LNCaP clone FGC (cell line): ENCODE measurements at regions not wholly inside any gene's neighbourhood (a gene's known extent, or its start where the extent isn't known, plus 50 kb on each side); places are given as distances from the start of the nearest gene placed in this dataset.
"Not testable (repeated sequence)": the region's sequence is repeated elsewhere in the genome, so short reads cannot be mapped to it uniquely, and the experiment has no call there.

ENCODE experiments used
- DNase-seq: peaks from one replicate; pipeline ENCODE4 v3.0.0-alpha.2; 2011; ENCODE audit warnings: low read depth
- H3K4me3 ChIP-seq: 2 replicates; pipeline ENCODE4 v1.5.1; 2011; ENCODE audit warnings: mild to moderate bottlenecking, low read depth, low read length, control low read depth
- CTCF ChIP-seq: IDR thresholded peaks from 2 replicates; pipeline ENCODE4 v1.5.1; 2012; ENCODE audit warnings: mild to moderate bottlenecking; ENCODE audit not compliant: control insufficient read depth, insufficient read depth; ENCODE audit errors: extremely low read depth

- DNase-seq: no peak
- TF ChIP-seq CTCF: no peak
- H3K4me3 ChIP-seq: no peak overlapping the region
These were observed 166.5 kb upstream of the PCDH7 start for GRCh38 chr4:30553706-30554105.

- no peak for TF ChIP-seq CTCF
- no peak overlapping the region for H3K4me3 ChIP-seq
- DNase-seq: no peak
These were observed 164.4 kb upstream of the PCDH7 start for GRCh38 chr4:30555775-30556174.

GRCh38 chr4:30559481-30559880 is 160.7 kb upstream of the PCDH7 start:
- no peak overlapping the region for H3K4me3 ChIP-seq
- no peak for TF ChIP-seq CTCF
- DNase-seq: no peak

- TF ChIP-seq CTCF: no peak
- DNase-seq: no peak
- H3K4me3 ChIP-seq: no peak overlapping the region
These were observed 133.3 kb upstream of the PCDH7 start for GRCh38 chr4:30586850-30587249.

GRCh38 chr4:30589669-30590068 is 130.5 kb upstream of the PCDH7 start:
- not testable (repeated sequence) for DNase-seq, H3K4me3 ChIP-seq

GRCh38 chr4:30600246-30601017 is 119.7 kb upstream of the PCDH7 start:
- TF ChIP-seq CTCF: no peak
- no peak for DNase-seq
- H3K4me3 ChIP-seq: no peak overlapping the region

- DNase-seq: no peak
- no peak for TF ChIP-seq CTCF
- no peak overlapping the region for H3K4me3 ChIP-seq
These were observed 118.9 kb upstream of the PCDH7 start for GRCh38 chr4:30601070-30601865.
